ENCODE measurements at regions not wholly inside any gene's neighbourhood (a gene's known extent, or its start where the extent isn't known, plus 50 kb on each side); places are given as distances from the start of the nearest gene placed in this dataset.
"Not testable (repeated sequence)": the region's sequence is repeated elsewhere in the genome, so short reads cannot be mapped to it uniquely, and the experiment has no call there.

- DNase-seq (ENCODE audit: low read depth) = no peak
Measured at GRCh38 chr2:58720770-58721697, 479.9 kb upstream of the FANCL start.

- DNase-seq (ENCODE audit: low read depth) = no peak
Measured at GRCh38 chr2:58720033-58720769, 479.1 kb upstream of the FANCL start.

GRCh38 chr2:58715344-58715743 is 474.2 kb upstream of the FANCL start:
- no peak for DNase-seq (ENCODE audit: low read depth)

GRCh38 chr2:58714238-58714637 is 473.1 kb upstream of the FANCL start:
- no peak for DNase-seq (ENCODE audit: low read depth)

- DNase-seq (ENCODE audit: low read depth) = no peak
Measured at GRCh38 chr2:58710795-58711279, 469.7 kb upstream of the FANCL start.

GRCh38 chr2:58709687-58710354 is 468.7 kb upstream of the FANCL start:
- DNase-seq (ENCODE audit: low read depth) = no peak

GRCh38 chr2:58709274-58709673 is 468.1 kb upstream of the FANCL start:
- DNase-seq (ENCODE audit: low read depth) = no peak

GRCh38 chr2:58708565-58708964 is 467.4 kb upstream of the FANCL start:
- DNase-seq (ENCODE audit: low read depth) = no peak

- no peak for DNase-seq (ENCODE audit: low read depth)
Measured at GRCh38 chr2:58702302-58702885, 461.3 kb upstream of the FANCL start.

GRCh38 chr2:58701688-58702301 is 460.7 kb upstream of the FANCL start:
- no peak for DNase-seq (ENCODE audit: low read depth)

GRCh38 chr2:58700591-58700990 is 459.5 kb upstream of the FANCL start:
- no peak for DNase-seq (ENCODE audit: low read depth)

- no peak for DNase-seq (ENCODE audit: low read depth)
Measured at GRCh38 chr2:58699411-58699810, 458.3 kb upstream of the FANCL start.

GRCh38 chr2:58698620-58699019 is 457.5 kb upstream of the FANCL start:
- no peak for DNase-seq (ENCODE audit: low read depth)

- not testable (repeated sequence) for DNase-seq (ENCODE audit: low read depth)
Measured at GRCh38 chr2:58694114-58694513, 453.0 kb upstream of the FANCL start.

GRCh38 chr2:58691041-58691440 is 449.9 kb upstream of the FANCL start:
- DNase-seq (ENCODE audit: low read depth) = not testable (repeated sequence)

- no peak for DNase-seq (ENCODE audit: low read depth)
Measured at GRCh38 chr2:58688813-58689212, 447.7 kb upstream of the FANCL start.

- DNase-seq (ENCODE audit: low read depth) = no peak
Measured at GRCh38 chr2:58686776-58687175, 445.7 kb upstream of the FANCL start.

GRCh38 chr2:58680755-58681310 is 439.7 kb upstream of the FANCL start:
- no peak for DNase-seq (ENCODE audit: low read depth)

GRCh38 chr2:58677748-58678147 is 436.6 kb upstream of the FANCL start:
- no peak for DNase-seq (ENCODE audit: low read depth)

- no peak for DNase-seq (ENCODE audit: low read depth)
Measured at GRCh38 chr2:58671675-58672074, 430.6 kb upstream of the FANCL start.

- DNase-seq (ENCODE audit: low read depth) = no peak
Measured at GRCh38 chr2:58669998-58670397, 428.9 kb upstream of the FANCL start.

Data from stimulated activated CD8-positive, alpha-beta memory T cell treated with anti-CD3 and anti-CD28 coated beads, Interleukin-4, amount 100 ng/mL, for 24 hours (primary cell).